GM23338 (cell line): ENCODE measurements at regions not wholly inside any gene's neighbourhood (a gene's known extent, or its start where the extent isn't known, plus 50 kb on each side); places are given as distances from the start of the nearest gene placed in this dataset.

Source experiments
- CREB1 ChIP-seq: fragments of 250-450 bp; sonication (Bioruptor Pico); IDR thresholded peaks from 2 replicates; pipeline ENCODE4 v1.5.0; 2020; ENCODE audit warnings: low read depth, mild to moderate bottlenecking, moderate library complexity
- CTCF ChIP-seq, 2 experiments: fragments of 200-600 bp in 1 of 2; sonication (generic) in 1 of 2; conservative IDR thresholded peaks; 2 replicates each; pipeline versions ENCODE4 v1.5.1 to v1.6.1; 2016 to 2017; ENCODE audit warnings: antibody characterized with exemption in 2 of 2, low read depth in 2 of 2, mild to moderate bottlenecking in 2 of 2, moderate library complexity in 1 of 2
- ETS1 ChIP-seq: IDR thresholded peaks from 2 replicates; pipeline ENCODE4 v1.6.1; 2016; ENCODE audit warnings: antibody characterized with exemption
- EZH2 ChIP-seq: fragments of 200-600 bp; sonication (generic); IDR thresholded peaks from one replicate; pipeline ENCODE4 v1.8.0; 2017; ENCODE audit warnings: antibody characterized with exemption, mild to moderate bottlenecking, low read depth; ENCODE audit not compliant: unreplicated experiment
- EZH2phosphoT487 ChIP-seq: fragments of 200-600 bp; sonication (generic); IDR thresholded peaks from one replicate; pipeline ENCODE4 v1.8.1; 2018; ENCODE audit warnings: antibody characterized with exemption; ENCODE audit not compliant: unreplicated experiment
- JUNB ChIP-seq: IDR thresholded peaks from one replicate; pipeline ENCODE4 v1.6.1; 2016; ENCODE audit warnings: antibody characterized with exemption; ENCODE audit not compliant: unreplicated experiment
- NANOG ChIP-seq: IDR thresholded peaks from 2 replicates; pipeline ENCODE4 v1.6.1; 2016; ENCODE audit warnings: antibody characterized with exemption, borderline replicate concordance
- POLR2AphosphoS5 ChIP-seq: IDR thresholded peaks from 2 replicates; pipeline ENCODE4 v1.6.1; 2016; ENCODE audit warnings: antibody characterized with exemption, low read depth
- STAT1 ChIP-seq: IDR thresholded peaks from one replicate; pipeline ENCODE4 v1.6.1; 2016; ENCODE audit warnings: antibody characterized with exemption; ENCODE audit not compliant: unreplicated experiment
- ZNF114 ChIP-seq: fragments of 250-450 bp; sonication (Bioruptor Pico); IDR thresholded peaks from 2 replicates; pipeline ENCODE4 v1.5.0; 2020; ENCODE audit warnings: mild to moderate bottlenecking, moderate library complexity
- TF ChIP-seq, protein P1 (sequence below): IDR thresholded peaks from one replicate; pipeline ENCODE4 v1.6.1; 2018; ENCODE audit warnings: antibody characterized with exemption; ENCODE audit not compliant: unreplicated experiment

DNA sequence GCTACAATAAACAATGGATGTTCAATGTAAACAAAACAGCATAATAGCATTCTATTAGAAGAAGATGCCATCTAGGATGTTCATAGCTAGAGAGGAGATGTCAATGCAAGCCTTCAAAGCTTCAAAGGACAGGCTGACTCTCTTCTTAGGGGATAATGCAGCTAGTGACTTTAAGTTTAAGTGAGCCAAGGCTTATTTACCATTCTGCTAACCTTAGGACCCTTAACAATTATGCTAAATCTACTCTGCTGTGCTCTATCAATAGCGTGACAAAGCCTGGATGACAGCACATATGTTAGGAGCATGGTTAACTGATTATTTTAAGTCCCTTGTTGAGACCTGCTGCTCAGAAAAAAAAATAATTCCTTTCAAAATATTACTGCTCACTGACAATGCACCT lies 106.0 kb upstream of the SSTR1 start:
- TF ChIP-seq POLR2AphosphoS5 (no peak), EZH2 (no peak), EZH2phosphoT487 (no peak), CTCF (conservative IDR thresholded peaks at IDR 0.05; ENCODE audit: low read depth in 2 of 2) (no peak), ZNF114 (CRISPR knock-in tag) (no peak), CREB1 (CRISPR knock-in tag) (no peak), ETS1 (no peak), JUNB (no peak), NANOG (no peak), STAT1 (no peak)
- TF ChIP-seq, protein P1, sequence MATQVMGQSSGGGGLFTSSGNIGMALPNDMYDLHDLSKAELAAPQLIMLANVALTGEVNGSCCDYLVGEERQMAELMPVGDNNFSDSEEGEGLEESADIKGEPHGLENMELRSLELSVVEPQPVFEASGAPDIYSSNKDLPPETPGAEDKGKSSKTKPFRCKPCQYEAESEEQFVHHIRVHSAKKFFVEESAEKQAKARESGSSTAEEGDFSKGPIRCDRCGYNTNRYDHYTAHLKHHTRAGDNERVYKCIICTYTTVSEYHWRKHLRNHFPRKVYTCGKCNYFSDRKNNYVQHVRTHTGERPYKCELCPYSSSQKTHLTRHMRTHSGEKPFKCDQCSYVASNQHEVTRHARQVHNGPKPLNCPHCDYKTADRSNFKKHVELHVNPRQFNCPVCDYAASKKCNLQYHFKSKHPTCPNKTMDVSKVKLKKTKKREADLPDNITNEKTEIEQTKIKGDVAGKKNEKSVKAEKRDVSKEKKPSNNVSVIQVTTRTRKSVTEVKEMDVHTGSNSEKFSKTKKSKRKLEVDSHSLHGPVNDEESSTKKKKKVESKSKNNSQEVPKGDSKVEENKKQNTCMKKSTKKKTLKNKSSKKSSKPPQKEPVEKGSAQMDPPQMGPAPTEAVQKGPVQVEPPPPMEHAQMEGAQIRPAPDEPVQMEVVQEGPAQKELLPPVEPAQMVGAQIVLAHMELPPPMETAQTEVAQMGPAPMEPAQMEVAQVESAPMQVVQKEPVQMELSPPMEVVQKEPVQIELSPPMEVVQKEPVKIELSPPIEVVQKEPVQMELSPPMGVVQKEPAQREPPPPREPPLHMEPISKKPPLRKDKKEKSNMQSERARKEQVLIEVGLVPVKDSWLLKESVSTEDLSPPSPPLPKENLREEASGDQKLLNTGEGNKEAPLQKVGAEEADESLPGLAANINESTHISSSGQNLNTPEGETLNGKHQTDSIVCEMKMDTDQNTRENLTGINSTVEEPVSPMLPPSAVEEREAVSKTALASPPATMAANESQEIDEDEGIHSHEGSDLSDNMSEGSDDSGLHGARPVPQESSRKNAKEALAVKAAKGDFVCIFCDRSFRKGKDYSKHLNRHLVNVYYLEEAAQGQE: no peak
